GM18519 (cell line): ENCODE measurements at regions not wholly inside any gene's neighbourhood (a gene's known extent, or its start where the extent isn't known, plus 50 kb on each side); places are given as distances from the start of the nearest gene placed in this dataset.
"Not testable (repeated sequence)": the region's sequence is repeated elsewhere in the genome, so short reads cannot be mapped to it uniquely, and the experiment has no call there.

Experiments used
- ATAC-seq: cut with Tn5 transposase; IDR thresholded peaks from one replicate; pipeline ENCODE4 v1.9.1; 2021; ENCODE audit warnings: mild to moderate bottlenecking, moderate library complexity; ENCODE audit not compliant: unreplicated experiment, low FRiP score

DNA sequence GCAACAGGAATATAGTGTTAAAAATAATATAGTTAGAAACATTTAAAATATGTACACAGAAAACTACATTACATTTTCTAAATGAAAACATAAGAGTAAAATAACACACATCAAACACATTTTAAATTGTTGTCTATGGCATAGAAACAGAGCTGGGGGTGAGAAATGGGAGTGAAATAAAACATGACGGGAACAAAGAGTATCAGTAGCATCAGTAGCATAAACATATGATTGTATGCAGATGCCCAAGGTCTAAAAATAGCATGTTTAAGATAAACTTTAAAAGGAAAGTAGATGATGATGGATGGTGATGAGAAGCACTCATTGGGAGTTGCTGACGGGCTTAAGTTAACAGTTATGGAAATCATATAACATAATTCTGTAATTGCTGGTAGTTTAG, 1221.7 kb upstream of the SPRY2 start:
- ATAC-seq = no peak

- no peak for ATAC-seq
Observed at GRCh38 chr13:81551036-81551435, 1210.1 kb upstream of the SPRY2 start.

DNA sequence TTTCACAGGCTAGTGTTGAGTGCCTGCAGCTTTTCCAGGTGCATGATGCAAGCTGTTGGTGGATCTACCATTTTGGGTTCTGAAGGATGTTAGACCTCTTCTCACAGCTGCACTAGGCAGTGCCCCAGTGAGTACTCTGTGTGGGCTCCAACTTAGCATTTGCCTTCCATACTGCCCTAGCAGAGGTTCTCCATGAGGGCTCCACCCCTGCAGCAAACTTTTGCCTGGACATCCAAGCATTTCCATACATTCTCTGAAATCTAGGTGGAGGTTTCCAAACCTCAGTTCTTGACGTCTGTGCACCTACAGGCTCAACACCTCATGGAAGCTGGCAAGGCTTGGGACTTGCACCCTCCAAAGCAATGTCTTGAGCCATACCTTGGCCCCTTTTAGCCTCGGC, 1205.4 kb upstream of the SPRY2 start:
- not testable (repeated sequence) for ATAC-seq

DNA sequence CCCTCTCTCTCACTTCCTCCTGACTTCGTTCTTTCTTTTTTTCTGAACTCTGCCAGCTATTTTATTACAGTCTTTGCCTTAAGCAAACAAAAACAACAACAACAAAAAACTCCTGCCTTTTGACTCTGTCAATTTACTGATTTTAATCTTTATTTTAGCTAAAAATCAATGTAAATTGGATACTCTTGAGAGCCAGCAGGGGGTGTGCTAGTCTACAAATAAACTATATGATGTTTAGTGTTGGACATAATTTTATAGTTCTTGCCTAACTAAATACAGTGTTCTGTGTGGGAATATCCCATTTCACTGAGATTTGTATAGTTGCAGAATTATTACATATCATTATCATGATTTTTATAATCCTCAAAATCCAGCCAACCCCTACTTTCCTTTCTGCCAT, 1199.9 kb upstream of the SPRY2 start:
- ATAC-seq = no peak

DNA sequence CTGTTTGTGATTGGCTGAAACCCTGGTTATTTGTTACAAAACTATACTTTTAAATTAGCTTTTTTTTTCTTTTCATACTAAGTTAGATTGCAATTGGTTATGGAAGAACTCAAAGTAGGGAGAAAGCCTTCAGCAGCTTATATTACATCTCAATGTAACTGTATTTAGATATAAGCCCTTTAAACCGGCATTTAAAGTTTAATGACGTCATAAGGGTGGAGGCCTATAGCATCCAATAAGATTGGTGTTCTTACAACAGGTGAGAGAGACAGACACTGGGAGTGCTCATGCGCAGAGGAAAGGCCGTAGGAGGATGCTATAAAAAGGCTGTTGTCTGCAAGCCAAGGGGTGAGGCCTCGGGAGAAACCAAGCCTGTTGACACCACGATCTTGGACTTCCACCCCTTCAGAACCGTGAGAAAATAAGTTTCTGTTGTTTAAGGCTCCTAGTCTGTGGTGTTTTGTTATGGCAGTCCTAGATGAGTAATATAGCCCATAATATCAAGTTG, 1198.8 kb upstream of the SPRY2 start:
- no peak for ATAC-seq

DNA sequence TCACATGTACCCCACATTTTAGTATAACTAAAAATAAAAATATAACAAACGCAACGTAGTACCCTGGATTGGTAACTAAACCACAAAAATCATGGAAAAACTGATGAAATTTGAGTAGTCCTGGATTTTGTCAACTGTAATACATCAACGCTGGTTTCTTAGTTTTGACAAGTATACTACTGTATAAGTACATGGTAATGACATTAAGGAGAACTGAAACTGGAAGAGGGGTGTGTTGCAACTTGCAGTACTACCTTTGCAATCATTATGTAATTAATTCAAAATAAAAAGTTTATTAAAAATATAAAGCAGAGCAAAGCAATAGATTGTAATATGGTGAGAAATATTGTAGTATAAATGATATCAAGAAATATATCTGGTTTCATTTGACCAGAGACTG, 1158.0 kb upstream of the SPRY2 start:
- no peak for ATAC-seq

DNA sequence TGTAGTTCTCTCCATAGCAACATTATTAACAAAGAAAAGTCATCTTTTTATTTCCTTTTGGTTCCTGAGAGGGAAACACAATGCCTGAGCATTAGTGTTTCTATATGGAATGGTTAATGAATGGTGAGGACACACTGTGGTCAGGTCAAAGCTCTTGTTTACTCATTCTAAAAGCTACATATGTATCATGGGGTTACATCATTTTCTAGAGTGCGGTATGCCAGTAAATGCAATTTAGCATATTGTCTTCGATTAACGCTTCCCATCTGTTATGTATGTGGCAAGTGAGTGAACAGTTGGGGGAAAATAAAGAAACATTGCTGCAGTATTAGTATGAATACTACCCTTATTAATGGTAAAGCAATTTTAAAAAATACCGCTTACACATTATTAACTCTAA, 1152.2 kb upstream of the SPRY2 start:
- ATAC-seq = no peak

DNA sequence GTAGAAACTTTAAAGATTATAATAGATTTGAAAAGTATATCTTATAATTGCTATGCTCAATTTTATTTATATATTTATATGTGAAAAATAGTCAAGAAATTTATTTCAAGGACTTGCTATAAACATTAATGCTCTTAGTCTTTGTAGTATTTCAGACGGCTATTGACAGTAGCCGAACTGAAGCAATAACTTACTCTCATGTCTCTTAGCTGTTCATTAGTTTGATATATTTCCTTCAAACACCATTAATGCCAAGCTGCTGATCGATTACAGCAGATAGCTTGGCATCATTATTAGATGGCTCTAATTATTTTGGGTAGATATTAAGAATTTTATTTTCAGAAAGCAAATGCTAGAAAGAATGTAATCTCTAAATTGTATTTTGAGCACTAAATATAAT, 1151.5 kb upstream of the SPRY2 start:
- ATAC-seq = no peak

GRCh38 chr13:81488021-81488420, 1147.1 kb upstream of the SPRY2 start:
- no peak for ATAC-seq

- ATAC-seq = no peak
Observed at GRCh38 chr13:81487151-81487550, 1146.2 kb upstream of the SPRY2 start.

GRCh38 chr13:81480634-81481033, 1139.7 kb upstream of the SPRY2 start:
- ATAC-seq = no peak

- no peak for ATAC-seq
Observed at GRCh38 chr13:81473366-81473899, 1132.5 kb upstream of the SPRY2 start.

- no peak for ATAC-seq
Observed at GRCh38 chr13:81458170-81458569, 1117.2 kb upstream of the SPRY2 start.

- ATAC-seq = no peak
Observed at GRCh38 chr13:81446441-81446840, 1105.5 kb upstream of the SPRY2 start.

DNA sequence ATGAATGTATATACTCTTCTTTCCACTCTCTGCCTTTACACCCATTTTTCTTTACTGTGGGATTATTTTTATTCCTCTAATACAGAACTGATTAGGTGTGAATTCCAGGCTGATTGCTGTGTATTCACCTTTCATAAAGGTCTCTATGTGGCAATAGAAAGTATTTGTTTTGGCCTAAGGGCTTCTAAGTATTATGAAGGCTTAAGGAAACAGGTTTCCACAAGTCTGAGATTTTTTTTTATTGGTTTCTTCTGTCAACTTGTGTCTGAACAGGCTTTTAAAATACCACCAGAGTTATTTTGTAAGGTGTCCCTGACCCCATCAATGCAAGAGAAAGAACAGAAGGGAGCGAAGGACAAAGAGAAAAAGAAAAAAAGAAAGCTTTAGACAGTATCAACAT, 1102.0 kb upstream of the SPRY2 start:
- no peak for ATAC-seq

DNA sequence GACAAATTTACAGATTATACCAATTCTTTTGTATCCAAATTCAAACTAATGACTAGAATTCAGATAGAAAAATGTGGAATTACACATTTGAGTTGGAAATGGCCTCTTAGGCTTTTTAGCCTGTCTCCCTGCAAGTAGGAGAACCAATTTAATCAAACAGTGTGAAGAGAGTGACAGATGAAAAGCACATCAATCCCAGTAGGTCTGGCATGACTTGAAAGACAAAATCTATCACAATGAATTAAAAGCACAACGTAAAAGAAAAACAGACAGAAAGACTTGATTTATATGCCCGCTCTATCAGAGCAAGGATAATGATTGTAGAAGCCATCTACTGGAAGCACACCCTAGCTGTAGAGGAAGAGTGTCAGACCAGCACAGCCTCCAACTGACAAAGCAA, 1084.4 kb upstream of the SPRY2 start:
- no peak for ATAC-seq

GRCh38 chr13:81409284-81409683, 1068.4 kb upstream of the SPRY2 start:
- no peak for ATAC-seq

DNA sequence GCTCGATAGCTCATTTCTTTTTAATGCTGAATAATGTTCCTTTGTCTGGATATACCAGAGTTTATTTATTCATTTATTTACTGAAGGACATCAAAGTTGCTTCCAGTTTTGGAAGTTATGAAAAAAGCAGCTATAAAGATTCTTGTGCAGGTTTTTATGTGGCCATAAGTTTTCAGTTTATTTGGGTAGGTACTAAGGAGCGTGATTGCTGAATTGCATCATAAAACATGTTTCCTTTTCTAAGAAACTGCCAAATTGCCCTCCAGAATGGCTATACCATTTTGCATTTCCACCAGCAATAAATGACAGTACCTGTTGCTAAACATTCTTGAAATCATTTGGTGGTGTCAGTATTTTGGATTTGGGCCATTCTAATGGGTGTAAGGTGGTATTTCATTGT, 1067.7 kb upstream of the SPRY2 start:
- no peak for ATAC-seq

GRCh38 chr13:81406639-81407292, 1065.8 kb upstream of the SPRY2 start:
- ATAC-seq = no peak

- ATAC-seq = no peak
Observed at GRCh38 chr13:81406022-81406421, 1065.1 kb upstream of the SPRY2 start.

GRCh38 chr13:81396192-81396591, 1055.3 kb upstream of the SPRY2 start:
- ATAC-seq = no peak

GRCh38 chr13:81395368-81395767, 1054.4 kb upstream of the SPRY2 start:
- no peak for ATAC-seq

DNA sequence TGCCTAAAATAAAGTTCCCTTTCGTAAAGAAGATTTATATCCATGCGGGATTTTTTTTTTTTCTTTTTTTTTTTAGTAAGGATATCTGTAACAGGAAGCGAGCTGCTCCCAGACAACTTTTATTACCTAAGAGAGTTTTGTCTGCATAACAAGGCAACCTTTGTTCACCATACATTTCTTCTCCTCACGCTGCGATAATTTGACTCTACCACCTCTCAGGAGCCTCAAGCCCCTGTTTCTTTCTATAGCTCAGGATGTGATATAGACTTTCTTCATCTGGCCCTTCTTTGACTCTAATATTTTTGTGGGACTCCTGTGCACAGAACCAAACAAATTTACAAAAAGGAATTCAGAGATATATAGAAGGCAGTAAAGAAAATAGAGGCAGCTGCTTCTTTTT, 1053.7 kb upstream of the SPRY2 start:
- no peak for ATAC-seq
